Right forelimb (tissue), 1 donor: ENCODE measurements at regions not wholly inside any gene's neighbourhood (a gene's known extent, or its start where the extent isn't known, plus 50 kb on each side); places are given as distances from the start of the nearest gene placed in this dataset.

Experiments
- DNase-seq: peaks from one replicate; pipeline ENCODE4 v3.0.0-alpha.2; 2018

GRCh38 chr15:28459279-28459678 is 73.5 kb downstream of the GOLGA8G start:
- DNase-seq = no peak

DNA sequence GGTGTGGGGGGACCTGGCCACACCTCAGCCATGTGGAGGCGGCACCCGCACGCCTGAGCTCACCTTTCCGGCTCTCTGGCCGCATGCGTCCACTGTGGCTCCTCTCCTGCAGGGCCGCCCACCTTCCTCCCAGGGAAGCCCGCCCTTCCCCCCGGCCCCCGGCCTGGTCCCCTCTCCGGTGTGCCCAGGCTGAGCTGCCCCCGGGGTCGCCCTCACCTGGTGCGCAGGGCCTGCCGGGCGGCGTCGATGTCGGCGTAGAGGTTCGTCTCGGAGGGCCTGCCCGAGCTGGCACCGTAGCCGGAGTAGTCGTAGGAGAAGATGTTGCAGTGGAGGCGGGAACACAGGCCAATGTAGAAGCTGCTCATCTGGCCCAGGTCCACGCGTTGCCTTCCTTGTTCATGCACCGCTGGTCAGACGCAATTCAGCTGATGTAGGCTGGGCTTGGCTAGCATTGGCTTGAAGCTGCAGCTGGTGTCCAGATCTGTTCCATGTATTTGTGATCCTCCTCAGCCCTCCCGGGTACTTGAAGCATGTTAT is 75.3 kb downstream of the GOLGA8G start:
- peak; percentile 42 for DNase-seq

DNA sequence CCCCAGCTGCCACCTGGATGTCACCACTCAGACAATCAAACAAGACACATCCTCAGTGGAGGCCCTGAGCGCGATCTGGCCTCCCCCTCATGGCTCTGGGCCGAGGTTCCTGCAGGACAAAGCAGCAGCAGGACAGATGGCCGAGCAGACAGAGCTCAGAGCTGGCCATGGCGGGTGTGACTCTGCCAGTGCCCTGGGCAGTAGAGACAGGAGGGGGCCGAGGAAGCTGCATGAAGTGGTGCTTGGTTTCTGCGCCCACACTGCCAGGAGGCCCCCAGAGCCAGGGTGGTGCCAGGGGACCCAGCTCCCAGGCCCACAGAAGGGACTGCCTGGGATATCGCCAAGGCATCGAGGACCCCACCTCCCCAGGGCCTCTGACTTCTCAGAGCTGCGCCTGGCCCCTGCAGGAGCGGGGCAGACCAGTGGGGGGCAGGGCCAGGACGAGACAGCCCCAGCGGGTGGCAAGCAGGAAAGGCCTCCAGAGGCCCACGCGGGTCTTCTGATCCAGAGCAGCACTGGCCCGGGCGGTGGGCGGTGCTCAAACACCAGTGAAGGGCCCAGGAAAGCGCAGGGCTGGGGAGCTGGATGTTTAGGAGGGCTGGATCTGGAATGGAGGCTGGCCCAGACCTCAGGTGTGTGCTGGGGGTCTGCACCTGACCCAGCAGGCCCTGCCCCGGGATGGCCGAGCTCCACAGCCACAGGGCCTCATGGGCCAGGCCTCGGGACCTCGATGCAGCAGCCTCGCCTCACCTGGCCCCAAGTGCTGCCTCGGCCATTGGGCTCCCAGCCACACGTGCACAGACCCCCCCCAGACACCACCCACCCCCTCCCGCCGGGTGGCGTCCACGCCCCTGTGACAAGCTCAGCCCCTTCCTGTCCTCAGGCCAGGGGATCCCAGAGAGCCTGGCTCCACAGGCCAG is 76.0 kb downstream of the GOLGA8G start:
- peak; percentile 42 for DNase-seq

- DNase-seq = peak; percentile 34
Observed at GRCh38 chr15:28455537-28456475, 77.0 kb downstream of the GOLGA8G start.

DNA sequence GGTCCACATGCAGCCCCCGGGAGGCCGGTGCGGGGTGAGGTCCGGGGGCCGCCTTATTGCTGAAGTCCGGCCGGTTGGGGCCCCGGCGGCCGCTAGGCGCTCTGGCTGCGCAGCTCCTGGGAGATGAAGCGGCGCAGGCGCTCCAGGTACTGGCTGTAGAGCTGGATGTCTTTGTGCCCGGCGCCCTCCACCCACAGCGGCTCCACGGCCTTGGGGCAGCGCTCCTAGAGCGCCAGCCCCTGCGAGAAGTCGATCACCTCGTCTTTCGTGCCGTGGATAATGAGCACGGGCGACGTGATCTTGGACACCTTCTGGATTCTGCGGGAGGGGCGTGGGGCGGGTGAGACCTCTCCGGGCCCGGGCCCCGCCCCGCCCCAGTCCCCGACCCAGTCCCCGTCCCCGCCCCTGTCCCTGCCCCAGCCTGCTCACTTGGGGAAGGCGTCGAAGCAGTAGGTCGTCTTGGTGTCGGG is 76.3 kb downstream of the GOLGA8F start:
- peak; percentile 24 for DNase-seq
